H1 (cell line): ENCODE measurements at regions not wholly inside any gene's neighbourhood (a gene's known extent, or its start where the extent isn't known, plus 50 kb on each side); places are given as distances from the start of the nearest gene placed in this dataset.

Experiments
- ATF3 ChIP-seq: IDR thresholded peaks from 2 replicates; pipeline ENCODE4 v1.6.1; 2011; ENCODE audit warnings: low read depth, mild to moderate bottlenecking, low read length; ENCODE audit not compliant: insufficient read depth

- no peak for TF ChIP-seq ATF3
Measured at GRCh38 chr3:59553076-59553475, 503.3 kb upstream of the CFAP20DC start (continued).
